Karpas-422 (cell line): ENCODE measurements at regions not wholly inside any gene's neighbourhood (a gene's known extent, or its start where the extent isn't known, plus 50 kb on each side); places are given as distances from the start of the nearest gene placed in this dataset. TPM values are rescaled to one million over a fixed set of nuclear protein-coding genes. Genes with fewer than 3 reads are reported as not detected.

Experiments
- DNase-seq: peaks from one replicate; pipeline ENCODE4 v3.0.0-alpha.2; 2015
- H2AFZ ChIP-seq: fragments of 200-600 bp; sonication (generic); 2 replicates; pipeline ENCODE4 v1.6.1; 2014; ENCODE audit warnings: antibody characterized with exemption, low read length, mixed read lengths
- H3K27ac ChIP-seq: fragments of 200-600 bp; sonication (generic); 2 replicates; pipeline ENCODE4 v1.5.1; 2014; ENCODE audit warnings: mild to moderate bottlenecking, low read length, moderate library complexity
- H3K27me3 ChIP-seq: fragments of 200-600 bp; sonication (generic); 2 replicates; pipeline ENCODE4 v1.6.1; 2014; ENCODE audit warnings: low read length, mixed read lengths
- H3K36me3 ChIP-seq: fragments of 200-600 bp; sonication (generic); 2 replicates; pipeline ENCODE4 v1.6.1; 2014; ENCODE audit warnings: low read length, mixed read lengths; ENCODE audit not compliant: insufficient read depth
- H3K4me1 ChIP-seq: fragments of 200-600 bp; sonication (generic); 2 replicates; pipeline ENCODE4 v1.6.1; 2014; ENCODE audit warnings: mild to moderate bottlenecking, low read length, mixed read lengths
- H3K4me2 ChIP-seq: fragments of 200-600 bp; sonication (generic); 2 replicates; pipeline ENCODE4 v1.6.1; 2014; ENCODE audit warnings: low read length, low read depth, mild to moderate bottlenecking; ENCODE audit not compliant: poor library complexity, severe bottlenecking
- H3K4me3 ChIP-seq: fragments of 200-600 bp; sonication (generic); 2 replicates; pipeline ENCODE4 v1.5.1; 2014; ENCODE audit warnings: mild to moderate bottlenecking, antibody characterized with exemption, low read length, mixed read lengths
- H3K79me2 ChIP-seq: fragments of 200-600 bp; sonication (generic); 2 replicates; pipeline ENCODE4 v1.6.1; 2014; ENCODE audit warnings: mild to moderate bottlenecking, low read length, mixed read lengths
- H3K9ac ChIP-seq: fragments of 200-600 bp; sonication (generic); 2 replicates; pipeline ENCODE4 v1.6.0; 2014; ENCODE audit warnings: low read length
- H3K9me2 ChIP-seq: fragments of 200-600 bp; sonication (generic), shearing (Covaris generic); replicated peaks from 2 replicates; pipeline ENCODE4 v1.6.0; 2014; ENCODE audit warnings: mild to moderate bottlenecking, low read length, moderate library complexity; ENCODE audit not compliant: insufficient read depth
- H3K9me3 ChIP-seq: fragments of 300-700, 200-600 bp; sonication (generic); 2 replicates; pipeline ENCODE4 v1.6.1; 2014; ENCODE audit warnings: low read length, mixed read lengths
- H4K20me1 ChIP-seq: fragments of 200-600 bp; sonication (generic); 2 replicates; pipeline ENCODE4 v1.6.1; 2014; ENCODE audit warnings: mild to moderate bottlenecking, antibody characterized with exemption, low read length, low read depth; ENCODE audit not compliant: insufficient read depth
- small RNA-seq: library from RNA; depleted of rRNA; stranded (forward); fragments of <200 nt; gene quantifications from one replicate; pipeline ENCODE3, GENCODE V24; 2014

- no peak overlapping the region for H3K27ac ChIP-seq
- H3K36me3 ChIP-seq = no peaks in the 10 kb centered on the region
- H3K9me2 ChIP-seq = no peaks in the 10 kb centered on the region
- H3K79me2 ChIP-seq = no peaks in the 10 kb centered on the region
- H3K4me1 ChIP-seq = peaks cover 6% of the 10 kb centered on the region
- H4K20me1 ChIP-seq = no peaks in the 10 kb centered on the region
- no peak for DNase-seq
- H3K27me3 ChIP-seq = no peaks in the 10 kb centered on the region
- H3K4me3 ChIP-seq = no peak overlapping the region
- no peak overlapping the region for H3K4me2 ChIP-seq
- no peak overlapping the region for H2AFZ ChIP-seq
- H3K9me3 ChIP-seq = no peaks in the 10 kb centered on the region
- H3K9ac ChIP-seq = no peak overlapping the region
These were observed 53.0 kb upstream of the KAZN start for GRCh38 chr1:14545422-14546025.

- no peak overlapping the region for H3K9ac ChIP-seq
These were observed 52.1 kb upstream of the KAZN start for GRCh38 chr1:14546416-14546815.

More at GRCh38 chr1:14546416-14546815, 52.1 kb upstream of the KAZN start:
- DNase-seq = no peak
- no peaks in the 10 kb centered on the region for H4K20me1 ChIP-seq
- H2AFZ ChIP-seq = no peak overlapping the region
- H3K9me2 ChIP-seq = no peaks in the 10 kb centered on the region
- no peak overlapping the region for H3K4me2 ChIP-seq
- H3K27me3 ChIP-seq = no peaks in the 10 kb centered on the region
- no peaks in the 10 kb centered on the region for H3K9me3 ChIP-seq
- H3K36me3 ChIP-seq = no peaks in the 10 kb centered on the region
- H3K79me2 ChIP-seq = no peaks in the 10 kb centered on the region
- H3K4me1 ChIP-seq = no peaks in the 10 kb centered on the region
- no peak overlapping the region for H3K4me3 ChIP-seq
- no peak overlapping the region for H3K27ac ChIP-seq

Small RNA genes in the stretch of these regions (small RNA-seq; reads per million reads assigned to genes)
- gene RNU6-1265P = not detected
